IMR-90 (cell line): ENCODE measurements at regions not wholly inside any gene's neighbourhood (a gene's known extent, or its start where the extent isn't known, plus 50 kb on each side); places are given as distances from the start of the nearest gene placed in this dataset.

ENCODE experiments used
- ATAC-seq: fragments of 200-7000 bp; cut with Tn5 transposase; 2 replicates; pipeline ENCODE4 v1.9.1; 2020; ENCODE audit warnings: low read depth, mild to moderate bottlenecking, moderate library complexity
- BruUV-seq: library from RNA; stranded (reverse); fragments of 400-500 nt; replicated peaks from 2 replicates; lab custom pipeline; 2021; lab: Mats Ljungman, UMichigan
- CTCF ChIA-PET: fragments of 300-600 bp; formaldehyde crosslinking; extraction: SDS; loops from one replicate; lab custom pipeline; 2021; ENCODE audit warnings: antibody characterized with exemption; lab: Yijun Ruan, JAX
- POLR2A ChIA-PET: fragments of 300-600 bp; sonication (Branson Sonifier 250); formaldehyde crosslinking; loops from one replicate; lab custom pipeline; 2022; ENCODE audit warnings: antibody characterized with exemption; ENCODE audit not compliant: unreplicated experiment; lab: Charles Lee
- DNase-seq: peaks from one replicate; pipeline ENCODE4 v3.0.0; 2013
- H2AFZ ChIP-seq: replicated peaks from 2 replicates; pipeline ENCODE3; 2013; ENCODE audit warnings: low read length, mild to moderate bottlenecking; ENCODE audit not compliant: poor library complexity
- H2AK5ac ChIP-seq: 2 replicates; pipeline ENCODE4 v1.6.1; 2013; ENCODE audit warnings: low read depth, low read length, inconsistent platforms
- H2AK9ac ChIP-seq: replicated peaks from 2 replicates; pipeline ENCODE3; 2013; ENCODE audit warnings: mild to moderate bottlenecking, low read depth, low read length, moderate library complexity; ENCODE audit not compliant: poor library complexity
- H2BK120ac ChIP-seq: 2 replicates; pipeline ENCODE4 v1.6.1; 2013; ENCODE audit warnings: low read depth, low read length, inconsistent platforms
- H2BK15ac ChIP-seq: 3 replicates; pipeline ENCODE4 v1.6.1; 2013; ENCODE audit warnings: low read depth, low read length, inconsistent platforms
- H2BK20ac ChIP-seq: 2 replicates; pipeline ENCODE4 v1.6.1; 2013; ENCODE audit warnings: low read depth, mild to moderate bottlenecking, inconsistent platforms, low read length, moderate library complexity
- H2BK5ac ChIP-seq: 2 replicates; pipeline ENCODE4 v1.6.1; 2013; ENCODE audit warnings: mild to moderate bottlenecking, low read depth, low read length, inconsistent platforms; ENCODE audit not compliant: poor library complexity, severe bottlenecking
- H3K14ac ChIP-seq: replicated peaks from 2 replicates; pipeline ENCODE4 v1.6.1; 2013; ENCODE audit warnings: low read depth, low read length, inconsistent platforms
- H3K18ac ChIP-seq: 2 replicates; pipeline ENCODE4 v1.6.1; 2013; ENCODE audit warnings: low read depth, low read length, control low read depth
- H3K23ac ChIP-seq: 2 replicates; pipeline ENCODE4 v1.6.1; 2013; ENCODE audit warnings: low read depth, low read length, inconsistent platforms
- H3K27ac ChIP-seq: 2 replicates; pipeline ENCODE4 v1.5.1; 2013; ENCODE audit warnings: mild to moderate bottlenecking, control low read depth, low read length; ENCODE audit not compliant: insufficient read depth
- H3K27me3 ChIP-seq: 2 replicates; pipeline ENCODE4 v1.6.1; 2013; ENCODE audit warnings: low read length; ENCODE audit not compliant: control insufficient read depth, insufficient read depth
- H3K36me3 ChIP-seq: 2 replicates; pipeline ENCODE4 v1.6.1; 2013; ENCODE audit warnings: low read length, mixed read lengths; ENCODE audit not compliant: control insufficient read depth, insufficient read depth
- H3K4ac ChIP-seq: 2 replicates; pipeline ENCODE4 v1.6.1; 2013; ENCODE audit warnings: low read depth, low read length, inconsistent platforms
- H3K4me1 ChIP-seq: 2 replicates; pipeline ENCODE4 v1.6.1; 2013; ENCODE audit warnings: low read length, mixed read lengths; ENCODE audit not compliant: control insufficient read depth, insufficient read depth
- H3K4me2 ChIP-seq: 2 replicates; pipeline ENCODE4 v1.6.1; 2013; ENCODE audit warnings: low read depth, mild to moderate bottlenecking, control low read depth, low read length, moderate library complexity
- H3K4me3 ChIP-seq: 2 replicates; pipeline ENCODE4 v1.5.1; 2013; ENCODE audit warnings: low read depth, mild to moderate bottlenecking, control low read depth, low read length, moderate library complexity; ENCODE audit not compliant: insufficient read depth
- H3K56ac ChIP-seq: 2 replicates; pipeline ENCODE4 v1.6.1; 2013; ENCODE audit warnings: low read length, inconsistent platforms; ENCODE audit not compliant: insufficient read depth; ENCODE audit errors: extremely low read depth
- H3K79me1 ChIP-seq, 2 experiments: 2 replicates each; pipeline ENCODE4 v1.6.1; 2013; ENCODE audit warnings: low read length in 2 of 2, inconsistent platforms in 1 of 2, low read depth in 1 of 2
- H3K9ac ChIP-seq: 2 replicates; pipeline ENCODE4 v1.6.1; 2013; ENCODE audit warnings: low read depth, low read length, control low read depth
- H3K9me1 ChIP-seq: 2 replicates; pipeline ENCODE4 v1.6.1; 2013; ENCODE audit warnings: low read length, inconsistent platforms; ENCODE audit not compliant: insufficient read depth
- H3K9me3 ChIP-seq: 2 replicates; pipeline ENCODE4 v1.6.1; 2013; ENCODE audit warnings: low read length; ENCODE audit not compliant: control insufficient read depth, insufficient read depth
- H4K20me1 ChIP-seq: 2 replicates; pipeline ENCODE4 v1.6.1; 2013; ENCODE audit warnings: low read length, inconsistent platforms; ENCODE audit not compliant: insufficient read depth
- H4K5ac ChIP-seq: 2 replicates; pipeline ENCODE4 v1.6.1; 2013; ENCODE audit warnings: mild to moderate bottlenecking, low read depth, low read length, control low read depth
- H4K8ac ChIP-seq, 2 experiments: 2 replicates each; pipeline ENCODE4 v1.6.1; 2013; ENCODE audit warnings: low read depth in 2 of 2, low read length in 2 of 2, control low read depth in 1 of 2, inconsistent platforms in 1 of 2
- H4K91ac ChIP-seq: 2 replicates; pipeline ENCODE4 v1.6.1; 2013; ENCODE audit warnings: low read depth, low read length, inconsistent platforms; ENCODE audit not compliant: insufficient read depth
- CEBPB ChIP-seq: IDR thresholded peaks from 2 replicates; pipeline ENCODE4 v1.6.1; 2012; ENCODE audit warnings: low read depth, low read length, improper control_type of control experiment
- FOS ChIP-seq: fragments of 150-350 bp; IDR thresholded peaks from 2 replicates; pipeline ENCODE4 v1.6.1; 2016; ENCODE audit warnings: low read depth, low read length
- MAFK ChIP-seq: IDR thresholded peaks from 2 replicates; pipeline ENCODE4 v1.6.1; 2012; ENCODE audit warnings: low read depth, low read length, improper control_type of control experiment
- RCOR1 ChIP-seq: IDR thresholded peaks from 2 replicates; pipeline ENCODE4 v1.6.1; 2012; ENCODE audit warnings: mild to moderate bottlenecking, low read length, improper control_type of control experiment; ENCODE audit not compliant: insufficient replicate concordance
- USF2 ChIP-seq: fragments of 150-350 bp; IDR thresholded peaks from 2 replicates; pipeline ENCODE4 v1.6.1; 2017; ENCODE audit warnings: mild to moderate bottlenecking, antibody characterized with exemption, low read length, low read depth
- WGBS, 2 experiments: methylation state at CpG; one replicate each; pipeline versions ENCODE4 v1.1.5 to v1.1.7; 2013; ENCODE audit warnings: missing lambda C conversion rate in 2 of 2; ENCODE audit not compliant: insufficient read length in 1 of 2; ENCODE audit errors: extremely low coverage in 2 of 2; 5-methylcytosine and 5-hydroxymethylcytosine counted together
- dilution Hi-C: fragments of 300-500 bp; cut with HindIII; formaldehyde crosslinking; loops from one replicate; pipeline ENCODE4 v1.14.3; 2018; ENCODE audit warnings: low sequenced_read_pairs; ENCODE audit not compliant: unreplicated experiment
- in situ Hi-C: fragments of 300-500 bp; cut with MboI; formaldehyde crosslinking; loops from 3 replicates; pipeline ENCODE4 v1.14.3; 2019; ENCODE audit warnings: low sequenced_read_pairs, inconsistent platforms, mixed read lengths
- intact Hi-C: fragments of 100-400 bp; cut with micrococcal nuclease; formaldehyde crosslinking; loops from 2 replicates; pipeline ENCODE4 v1.10.0; 2022
- TF ChIP-seq, protein P1 (sequence below): conservative IDR thresholded peaks from 2 replicates; pipeline ENCODE4 v1.5.1; 2012; ENCODE audit warnings: mild to moderate bottlenecking, low read depth, low read length, improper control_type of control experiment

DNA sequence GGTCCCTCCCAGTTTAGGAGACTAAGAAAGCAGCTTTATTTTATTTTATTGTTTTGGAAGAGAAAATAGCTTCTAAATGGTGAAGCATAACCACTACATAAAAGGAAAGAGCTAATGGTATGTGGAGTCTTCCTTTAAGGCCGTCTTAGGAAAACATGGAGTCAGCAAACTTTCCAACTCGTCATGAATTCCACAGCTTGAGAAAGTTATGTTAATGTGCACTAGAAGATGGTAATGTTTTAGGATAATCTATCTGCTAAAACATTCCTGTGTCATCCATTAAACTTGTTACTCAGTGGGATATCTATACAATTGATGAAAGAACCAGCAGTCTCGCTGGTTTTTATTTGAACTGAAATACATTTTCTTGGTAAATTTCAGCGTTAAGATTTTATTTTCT is 448.4 kb upstream of the SEL1L start:
- no TSS peak for BruUV-seq

More for the DNA sequence above, 448.4 kb upstream of the SEL1L start:
- Histone ChIP-seq H3K27ac (no peak overlapping the region), H4K8ac (no peak overlapping the region), H3K14ac (no peak overlapping the region), H3K79me1 (no peaks in the 10 kb centered on the region), H3K23ac (no peak overlapping the region), H4K5ac (no peak overlapping the region), H2AK5ac (no peak overlapping the region), H3K9me1 (no peaks in the 10 kb centered on the region), H3K4me3 (no peak overlapping the region), H3K4me2 (no peak overlapping the region), H2BK120ac (no peak overlapping the region), H2BK5ac (no peak overlapping the region), H3K18ac (no peak overlapping the region), H2AFZ (no peak overlapping the region), H3K56ac (no peak overlapping the region), H4K91ac (no peak overlapping the region), H3K27me3 (no peaks in the 10 kb centered on the region), H4K20me1 (no peaks in the 10 kb centered on the region), H3K9ac (no peak overlapping the region), H2BK20ac (no peak overlapping the region), H3K9me3 (peaks cover 4% of the 10 kb centered on the region), H2BK15ac (no peak overlapping the region), H2AK9ac (no peak overlapping the region), H3K4ac (no peak overlapping the region), H3K4me1 (no peaks in the 10 kb centered on the region), H3K36me3 (no peaks in the 10 kb centered on the region)
- ChIA-PET CTCF (no interaction called here), POLR2A (no interaction called here)
- in situ Hi-C loops: no loop called here
- TF ChIP-seq MAFK (no peak), CEBPB (no peak), FOS (no peak), USF2 (no peak), RCOR1 (no peak)
- TF ChIP-seq, protein P1, sequence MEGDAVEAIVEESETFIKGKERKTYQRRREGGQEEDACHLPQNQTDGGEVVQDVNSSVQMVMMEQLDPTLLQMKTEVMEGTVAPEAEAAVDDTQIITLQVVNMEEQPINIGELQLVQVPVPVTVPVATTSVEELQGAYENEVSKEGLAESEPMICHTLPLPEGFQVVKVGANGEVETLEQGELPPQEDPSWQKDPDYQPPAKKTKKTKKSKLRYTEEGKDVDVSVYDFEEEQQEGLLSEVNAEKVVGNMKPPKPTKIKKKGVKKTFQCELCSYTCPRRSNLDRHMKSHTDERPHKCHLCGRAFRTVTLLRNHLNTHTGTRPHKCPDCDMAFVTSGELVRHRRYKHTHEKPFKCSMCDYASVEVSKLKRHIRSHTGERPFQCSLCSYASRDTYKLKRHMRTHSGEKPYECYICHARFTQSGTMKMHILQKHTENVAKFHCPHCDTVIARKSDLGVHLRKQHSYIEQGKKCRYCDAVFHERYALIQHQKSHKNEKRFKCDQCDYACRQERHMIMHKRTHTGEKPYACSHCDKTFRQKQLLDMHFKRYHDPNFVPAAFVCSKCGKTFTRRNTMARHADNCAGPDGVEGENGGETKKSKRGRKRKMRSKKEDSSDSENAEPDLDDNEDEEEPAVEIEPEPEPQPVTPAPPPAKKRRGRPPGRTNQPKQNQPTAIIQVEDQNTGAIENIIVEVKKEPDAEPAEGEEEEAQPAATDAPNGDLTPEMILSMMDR: no peak
- dilution Hi-C loops: no loop called here
- no CpG with 5 or more reads among the region's 4 CpGs for WGBS, 2 experiments
- DNase-seq (no peak), ATAC-seq (no peak)
- intact Hi-C loops: no loop called here
